IMR-90 (cell line): ENCODE measurements at regions not wholly inside any gene's neighbourhood (a gene's known extent, or its start where the extent isn't known, plus 50 kb on each side); places are given as distances from the start of the nearest gene placed in this dataset.

Source experiments
- ATAC-seq: fragments of 200-7000 bp; cut with Tn5 transposase; 2 replicates; pipeline ENCODE4 v1.9.1; 2020; ENCODE audit warnings: low read depth, mild to moderate bottlenecking, moderate library complexity
- BruUV-seq: library from RNA; stranded (reverse); fragments of 400-500 nt; replicated peaks from 2 replicates; lab custom pipeline; 2021; lab: Mats Ljungman, UMichigan
- CTCF ChIA-PET: fragments of 300-600 bp; formaldehyde crosslinking; extraction: SDS; loops from one replicate; lab custom pipeline; 2021; ENCODE audit warnings: antibody characterized with exemption; lab: Yijun Ruan, JAX
- POLR2A ChIA-PET: fragments of 300-600 bp; sonication (Branson Sonifier 250); formaldehyde crosslinking; loops from one replicate; lab custom pipeline; 2022; ENCODE audit warnings: antibody characterized with exemption; ENCODE audit not compliant: unreplicated experiment; lab: Charles Lee
- DNase-seq: peaks from one replicate; pipeline ENCODE4 v3.0.0; 2013
- H2AFZ ChIP-seq: replicated peaks from 2 replicates; pipeline ENCODE3; 2013; ENCODE audit warnings: low read length, mild to moderate bottlenecking; ENCODE audit not compliant: poor library complexity
- H2AK5ac ChIP-seq: 2 replicates; pipeline ENCODE4 v1.6.1; 2013; ENCODE audit warnings: low read depth, low read length, inconsistent platforms
- H2AK9ac ChIP-seq: replicated peaks from 2 replicates; pipeline ENCODE3; 2013; ENCODE audit warnings: mild to moderate bottlenecking, low read depth, low read length, moderate library complexity; ENCODE audit not compliant: poor library complexity
- H2BK120ac ChIP-seq: 2 replicates; pipeline ENCODE4 v1.6.1; 2013; ENCODE audit warnings: low read depth, low read length, inconsistent platforms
- H2BK15ac ChIP-seq: 3 replicates; pipeline ENCODE4 v1.6.1; 2013; ENCODE audit warnings: low read depth, low read length, inconsistent platforms
- H2BK20ac ChIP-seq: 2 replicates; pipeline ENCODE4 v1.6.1; 2013; ENCODE audit warnings: low read depth, mild to moderate bottlenecking, inconsistent platforms, low read length, moderate library complexity
- H2BK5ac ChIP-seq: 2 replicates; pipeline ENCODE4 v1.6.1; 2013; ENCODE audit warnings: mild to moderate bottlenecking, low read depth, low read length, inconsistent platforms; ENCODE audit not compliant: poor library complexity, severe bottlenecking
- H3K14ac ChIP-seq: replicated peaks from 2 replicates; pipeline ENCODE4 v1.6.1; 2013; ENCODE audit warnings: low read depth, low read length, inconsistent platforms
- H3K18ac ChIP-seq: 2 replicates; pipeline ENCODE4 v1.6.1; 2013; ENCODE audit warnings: low read depth, low read length, control low read depth
- H3K23ac ChIP-seq: 2 replicates; pipeline ENCODE4 v1.6.1; 2013; ENCODE audit warnings: low read depth, low read length, inconsistent platforms
- H3K27ac ChIP-seq: 2 replicates; pipeline ENCODE4 v1.5.1; 2013; ENCODE audit warnings: mild to moderate bottlenecking, control low read depth, low read length; ENCODE audit not compliant: insufficient read depth
- H3K27me3 ChIP-seq: 2 replicates; pipeline ENCODE4 v1.6.1; 2013; ENCODE audit warnings: low read length; ENCODE audit not compliant: control insufficient read depth, insufficient read depth
- H3K36me3 ChIP-seq: 2 replicates; pipeline ENCODE4 v1.6.1; 2013; ENCODE audit warnings: low read length, mixed read lengths; ENCODE audit not compliant: control insufficient read depth, insufficient read depth
- H3K4ac ChIP-seq: 2 replicates; pipeline ENCODE4 v1.6.1; 2013; ENCODE audit warnings: low read depth, low read length, inconsistent platforms
- H3K4me1 ChIP-seq: 2 replicates; pipeline ENCODE4 v1.6.1; 2013; ENCODE audit warnings: low read length, mixed read lengths; ENCODE audit not compliant: control insufficient read depth, insufficient read depth
- H3K4me2 ChIP-seq: 2 replicates; pipeline ENCODE4 v1.6.1; 2013; ENCODE audit warnings: low read depth, mild to moderate bottlenecking, control low read depth, low read length, moderate library complexity
- H3K4me3 ChIP-seq: 2 replicates; pipeline ENCODE4 v1.5.1; 2013; ENCODE audit warnings: low read depth, mild to moderate bottlenecking, control low read depth, low read length, moderate library complexity; ENCODE audit not compliant: insufficient read depth
- H3K56ac ChIP-seq: 2 replicates; pipeline ENCODE4 v1.6.1; 2013; ENCODE audit warnings: low read length, inconsistent platforms; ENCODE audit not compliant: insufficient read depth; ENCODE audit errors: extremely low read depth
- H3K79me1 ChIP-seq, 2 experiments: 2 replicates each; pipeline ENCODE4 v1.6.1; 2013; ENCODE audit warnings: low read length in 2 of 2, inconsistent platforms in 1 of 2, low read depth in 1 of 2
- H3K9ac ChIP-seq: 2 replicates; pipeline ENCODE4 v1.6.1; 2013; ENCODE audit warnings: low read depth, low read length, control low read depth
- H3K9me1 ChIP-seq: 2 replicates; pipeline ENCODE4 v1.6.1; 2013; ENCODE audit warnings: low read length, inconsistent platforms; ENCODE audit not compliant: insufficient read depth
- H3K9me3 ChIP-seq: 2 replicates; pipeline ENCODE4 v1.6.1; 2013; ENCODE audit warnings: low read length; ENCODE audit not compliant: control insufficient read depth, insufficient read depth
- H4K20me1 ChIP-seq: 2 replicates; pipeline ENCODE4 v1.6.1; 2013; ENCODE audit warnings: low read length, inconsistent platforms; ENCODE audit not compliant: insufficient read depth
- H4K5ac ChIP-seq: 2 replicates; pipeline ENCODE4 v1.6.1; 2013; ENCODE audit warnings: mild to moderate bottlenecking, low read depth, low read length, control low read depth
- H4K8ac ChIP-seq, 2 experiments: 2 replicates each; pipeline ENCODE4 v1.6.1; 2013; ENCODE audit warnings: low read depth in 2 of 2, low read length in 2 of 2, control low read depth in 1 of 2, inconsistent platforms in 1 of 2
- H4K91ac ChIP-seq: 2 replicates; pipeline ENCODE4 v1.6.1; 2013; ENCODE audit warnings: low read depth, low read length, inconsistent platforms; ENCODE audit not compliant: insufficient read depth
- MAFK ChIP-seq: IDR thresholded peaks from 2 replicates; pipeline ENCODE4 v1.6.1; 2012; ENCODE audit warnings: low read depth, low read length, improper control_type of control experiment
- POLR2A ChIP-seq: IDR thresholded peaks from 2 replicates; pipeline ENCODE4 v1.6.1; 2012; ENCODE audit warnings: mild to moderate bottlenecking, low read depth, low read length
- RCOR1 ChIP-seq: IDR thresholded peaks from 2 replicates; pipeline ENCODE4 v1.6.1; 2012; ENCODE audit warnings: mild to moderate bottlenecking, low read length, improper control_type of control experiment; ENCODE audit not compliant: insufficient replicate concordance
- WGBS, 2 experiments: methylation state at CpG; one replicate each; pipeline versions ENCODE4 v1.1.5 to v1.1.7; 2013; ENCODE audit warnings: missing lambda C conversion rate in 2 of 2; ENCODE audit not compliant: insufficient read length in 1 of 2; ENCODE audit errors: extremely low coverage in 2 of 2; 5-methylcytosine and 5-hydroxymethylcytosine counted together
- dilution Hi-C: fragments of 300-500 bp; cut with HindIII; formaldehyde crosslinking; loops from one replicate; pipeline ENCODE4 v1.14.3; 2018; ENCODE audit warnings: low sequenced_read_pairs; ENCODE audit not compliant: unreplicated experiment
- in situ Hi-C: fragments of 300-500 bp; cut with MboI; formaldehyde crosslinking; loops from 3 replicates; pipeline ENCODE4 v1.14.3; 2019; ENCODE audit warnings: low sequenced_read_pairs, inconsistent platforms, mixed read lengths
- intact Hi-C: fragments of 100-400 bp; cut with micrococcal nuclease; formaldehyde crosslinking; loops from 2 replicates; pipeline ENCODE4 v1.10.0; 2022

DNA sequence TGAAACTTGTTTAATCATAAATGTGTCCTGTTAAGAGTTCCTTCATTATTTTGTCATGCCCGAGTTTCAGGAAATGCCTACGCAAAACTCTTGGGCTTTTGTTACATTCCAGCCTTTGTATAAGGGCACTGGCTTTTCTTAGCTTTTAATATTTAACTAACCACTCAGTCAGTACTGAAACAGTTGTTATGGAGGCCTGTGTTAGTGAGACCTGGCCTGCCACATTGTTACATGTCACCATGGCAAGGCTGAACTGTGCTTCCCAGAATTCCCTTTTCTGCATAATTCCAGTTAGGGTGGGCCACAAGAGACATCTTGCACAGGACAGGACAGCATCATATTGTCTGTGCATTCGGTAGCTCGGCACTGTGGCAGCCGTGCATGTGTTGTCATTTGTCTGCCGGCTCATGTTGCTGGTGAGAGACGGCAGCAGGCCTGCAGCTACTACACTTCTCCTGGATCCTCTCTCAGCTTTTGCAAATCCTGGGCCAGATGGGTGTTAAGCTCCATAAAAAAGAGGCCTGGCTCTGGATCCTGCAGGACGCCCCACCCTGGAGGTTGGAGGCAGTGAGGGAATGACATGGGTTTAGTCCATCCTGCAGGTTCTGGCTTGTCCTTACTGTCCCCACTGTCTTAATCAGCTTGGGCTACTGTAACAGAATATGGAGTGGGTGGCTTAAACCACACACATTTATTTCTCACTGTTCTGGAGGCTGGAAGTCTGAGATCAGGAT lies 128.8 kb upstream of the DTNBP1 start:
- dilution Hi-C loops (no loop called here), in situ Hi-C loops (no loop called here), intact Hi-C loops (no loop called here)
- peaks cover 24% of the 10 kb centered on the region for H3K27me3 ChIP-seq
- no peak overlapping the region for H3K4me3 ChIP-seq
- H3K27ac ChIP-seq: no peak overlapping the region
- DNase-seq: no peak
- POLR2A ChIA-PET: no interaction called here
- H2BK15ac ChIP-seq: no peak overlapping the region
- H3K36me3 ChIP-seq: no peaks in the 10 kb centered on the region
- CTCF ChIA-PET: no interaction called here
- no TSS peak for BruUV-seq
- H3K79me1 ChIP-seq: no peaks in the 10 kb centered on the region
- no peak overlapping the region for H4K91ac ChIP-seq
- no peak overlapping the region for H3K9ac ChIP-seq
- H4K20me1 ChIP-seq: no peaks in the 10 kb centered on the region
- no peak for ATAC-seq
- no peak overlapping the region for H3K4me2 ChIP-seq
- H2AK5ac ChIP-seq: no peak overlapping the region
- no peak overlapping the region for H3K4ac ChIP-seq
- H3K9me1 ChIP-seq: no peaks in the 10 kb centered on the region
- H4K5ac ChIP-seq: no peak overlapping the region
- no peaks in the 10 kb centered on the region for H3K9me3 ChIP-seq
- no peaks in the 10 kb centered on the region for H3K4me1 ChIP-seq
- TF ChIP-seq POLR2A (no peak), MAFK (no peak), RCOR1 (no peak)
- H2BK5ac ChIP-seq: no peak overlapping the region
- WGBS, 2 experiments: 85% methylated on average over 3 of the region's 8 CpGs; no CpG with 5 or more reads in 1 of the 2 experiments
- H4K8ac ChIP-seq: no peak overlapping the region
- no peak overlapping the region for H2AFZ ChIP-seq
- no peak overlapping the region for H3K56ac ChIP-seq
- no peak overlapping the region for H2BK20ac ChIP-seq
- no peak overlapping the region for H3K18ac ChIP-seq
- no peak overlapping the region for H2BK120ac ChIP-seq
- no peak overlapping the region for H3K23ac ChIP-seq
- no peak overlapping the region for H3K14ac ChIP-seq
- no peak overlapping the region for H2AK9ac ChIP-seq
